ENCODE measurements at regions not wholly inside any gene's neighbourhood (a gene's known extent, or its start where the extent isn't known, plus 50 kb on each side); places are given as distances from the start of the nearest gene placed in this dataset.

GRCh38 chr18:987325-988186 is 82.9 kb downstream of the ADCYAP1 start:
- TF ChIP-seq POLR2AphosphoS5 (IDR thresholded peaks at IDR 0.05; ENCODE audit: borderline replicate concordance, low read depth, low read length), result no peak
- TF ChIP-seq EZH2 (IDR thresholded peaks at IDR 0.05), result no peak
